Keratinocyte (primary cell): ENCODE measurements at regions not wholly inside any gene's neighbourhood (a gene's known extent, or its start where the extent isn't known, plus 50 kb on each side); places are given as distances from the start of the nearest gene placed in this dataset.

Experiments
- DNase-seq: peaks from one replicate; pipeline ENCODE4 v3.0.0-alpha.2; 2011; ENCODE audit warnings: low read depth, missing footprints, low spot score
- FAIRE-seq: peaks from 2 replicates; lab custom pipeline; 2011; peaks lifted over from hg19 to GRCh38; lab: Jason Lieb, UNC
- H2AFZ ChIP-seq: 2 replicates; pipeline ENCODE4 v1.6.0; 2012; ENCODE audit warnings: low read length, control low read depth, inconsistent platforms; ENCODE audit not compliant: control insufficient read depth
- H3K27ac ChIP-seq: 2 replicates; pipeline ENCODE4 v1.5.1; 2011; ENCODE audit warnings: low read length; ENCODE audit not compliant: control insufficient read depth, insufficient read depth
- H3K27me3 ChIP-seq: 3 replicates; pipeline ENCODE4 v1.6.0; 2011; ENCODE audit warnings: low read length; ENCODE audit not compliant: control insufficient read depth, insufficient read depth; ENCODE audit errors: extremely low read depth
- H3K36me3 ChIP-seq, 2 experiments: 2 replicates in 1 of 2; 3 replicates in 1 of 2; pipeline ENCODE4 v1.5.1; 2011; ENCODE audit warnings: low read length in 2 of 2, mild to moderate bottlenecking in 1 of 2; ENCODE audit not compliant: control insufficient read depth in 2 of 2, insufficient read depth in 2 of 2; ENCODE audit errors: extremely low read depth in 1 of 2
- H3K4me1 ChIP-seq: 3 replicates; pipeline ENCODE4 v1.5.1; 2011; ENCODE audit warnings: low read length; ENCODE audit not compliant: control insufficient read depth, insufficient read depth; ENCODE audit errors: extremely low read depth
- H3K4me2 ChIP-seq: 3 replicates; pipeline ENCODE4 v1.6.0; 2011; ENCODE audit warnings: low read depth, low read length; ENCODE audit not compliant: control insufficient read depth, insufficient read depth; ENCODE audit errors: extremely low read depth
- H3K4me3 ChIP-seq, 3 experiments: fragments of 200-600 bp in 1 of 3; sonication (generic) in 1 of 3; 2 replicates in 2 of 3; 3 replicates in 1 of 3; pipeline ENCODE4 v1.5.1; 2011 to 2016; ENCODE audit warnings: low read length in 3 of 3, mild to moderate bottlenecking in 3 of 3, control low read depth in 2 of 3, inconsistent platforms in 1 of 3, low read depth in 1 of 3, mixed read lengths in 1 of 3, mixed run types in 1 of 3, moderate library complexity in 1 of 3; ENCODE audit not compliant: control insufficient read depth in 2 of 3, insufficient read depth in 2 of 3; ENCODE audit errors: extremely low read depth in 1 of 3
- H3K79me2 ChIP-seq: 2 replicates; pipeline ENCODE4 v1.6.0; 2012; ENCODE audit warnings: low read length; ENCODE audit not compliant: control insufficient read depth, insufficient read depth
- H3K9ac ChIP-seq: 3 replicates; pipeline ENCODE4 v1.6.0; 2011; ENCODE audit warnings: low read length; ENCODE audit not compliant: control insufficient read depth, insufficient read depth; ENCODE audit errors: extremely low read depth
- H3K9me1 ChIP-seq: 3 replicates; pipeline ENCODE4 v1.6.0; 2011; ENCODE audit warnings: low read length; ENCODE audit not compliant: control insufficient read depth, insufficient read depth; ENCODE audit errors: extremely low read depth
- H3K9me3 ChIP-seq: 2 replicates; pipeline ENCODE4 v1.5.1; 2012; ENCODE audit warnings: low read depth, low read length; ENCODE audit not compliant: control insufficient read depth
- H4K20me1 ChIP-seq: 3 replicates; pipeline ENCODE4 v1.6.0; 2011; ENCODE audit warnings: low read length; ENCODE audit not compliant: control insufficient read depth, insufficient read depth; ENCODE audit errors: extremely low read depth
- EZH2 ChIP-seq: IDR thresholded peaks from one replicate; pipeline ENCODE4 v1.6.1; 2012; ENCODE audit warnings: inconsistent platforms, mild to moderate bottlenecking, low read length, moderate library complexity
- dilution Hi-C: fragments of 300-500 bp; cut with MboI; formaldehyde crosslinking; loops from one replicate; pipeline ENCODE4 v1.7.0; 2020; ENCODE audit warnings: low sequenced_read_pairs; ENCODE audit not compliant: extremely low pct_ligation_motif_present
- TF ChIP-seq, protein P1 (sequence below), 3 experiments: IDR thresholded peaks in 1 of 3; conservative IDR thresholded peaks in 1 of 3; optimal IDR thresholded peaks in 1 of 3; 2 replicates in 2 of 3; 3 replicates in 1 of 3; pipeline versions ENCODE3 to v1.5.1; 2011; ENCODE audit warnings: low read length in 3 of 3, mild to moderate bottlenecking in 3 of 3, moderate library complexity in 2 of 3, control low read depth in 1 of 3, inconsistent platforms in 1 of 3; ENCODE audit not compliant: insufficient read depth in 2 of 3; ENCODE audit errors: extremely low read depth in 1 of 3

DNA sequence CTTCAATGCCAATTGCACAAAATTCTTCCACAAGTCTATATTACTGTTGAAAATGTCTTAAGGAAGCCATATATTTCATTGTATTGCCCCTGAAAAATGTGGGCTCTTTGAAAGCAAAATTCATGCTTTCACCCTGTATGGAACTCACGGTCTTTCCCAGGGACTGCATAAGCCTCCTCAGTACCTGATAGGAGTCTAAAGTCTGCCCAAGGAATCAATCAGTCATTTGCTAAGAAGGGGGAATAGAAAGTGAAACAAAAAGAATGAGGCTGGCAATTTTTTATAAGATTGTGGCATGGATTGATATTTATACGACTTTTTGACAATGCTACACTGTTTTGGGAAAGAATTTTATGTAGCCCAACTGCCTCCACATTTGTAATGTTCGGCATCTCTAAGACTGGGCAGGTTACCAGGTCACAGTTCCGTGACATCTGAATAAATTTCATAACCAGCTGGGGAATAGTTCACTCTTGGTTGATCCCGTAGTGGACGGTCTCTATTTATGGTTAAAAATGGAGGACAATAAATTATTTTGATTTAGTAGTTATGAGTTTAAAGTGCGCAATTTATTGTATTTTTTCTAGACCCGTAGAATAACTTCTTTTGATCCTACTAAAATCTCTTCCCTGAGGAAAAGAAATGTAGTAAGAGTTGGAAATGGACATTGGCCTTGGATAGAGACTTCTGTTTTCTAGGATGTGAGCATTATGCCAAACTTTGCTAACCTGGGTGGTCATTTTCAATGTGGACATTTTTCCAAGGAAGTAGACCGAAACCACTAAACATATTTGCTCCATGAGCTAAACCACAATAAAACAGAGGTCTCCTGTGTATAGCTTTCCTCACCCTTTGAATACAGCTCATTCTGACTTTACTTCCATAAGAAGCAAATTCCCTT is 1585.4 kb downstream of the EFNB2 start:
- Histone ChIP-seq H3K9me3 (no peaks in the 10 kb centered on the region), H3K27ac (no peak overlapping the region), H3K79me2 (no peaks in the 10 kb centered on the region), H3K4me2 (no peak overlapping the region), H3K9ac (no peak overlapping the region), H3K9me1 (no peaks in the 10 kb centered on the region), H3K36me3 (no peaks in the 10 kb centered on the region), H3K4me3 (no peak overlapping the region), H3K4me1 (no peaks in the 10 kb centered on the region), H2AFZ (no peak overlapping the region), H3K27me3 (no peaks in the 10 kb centered on the region), H4K20me1 (no peaks in the 10 kb centered on the region)
- dilution Hi-C loops: no loop called here
- FAIRE-seq: no peak
- DNase-seq: no peak
- TF ChIP-seq, protein P1, sequence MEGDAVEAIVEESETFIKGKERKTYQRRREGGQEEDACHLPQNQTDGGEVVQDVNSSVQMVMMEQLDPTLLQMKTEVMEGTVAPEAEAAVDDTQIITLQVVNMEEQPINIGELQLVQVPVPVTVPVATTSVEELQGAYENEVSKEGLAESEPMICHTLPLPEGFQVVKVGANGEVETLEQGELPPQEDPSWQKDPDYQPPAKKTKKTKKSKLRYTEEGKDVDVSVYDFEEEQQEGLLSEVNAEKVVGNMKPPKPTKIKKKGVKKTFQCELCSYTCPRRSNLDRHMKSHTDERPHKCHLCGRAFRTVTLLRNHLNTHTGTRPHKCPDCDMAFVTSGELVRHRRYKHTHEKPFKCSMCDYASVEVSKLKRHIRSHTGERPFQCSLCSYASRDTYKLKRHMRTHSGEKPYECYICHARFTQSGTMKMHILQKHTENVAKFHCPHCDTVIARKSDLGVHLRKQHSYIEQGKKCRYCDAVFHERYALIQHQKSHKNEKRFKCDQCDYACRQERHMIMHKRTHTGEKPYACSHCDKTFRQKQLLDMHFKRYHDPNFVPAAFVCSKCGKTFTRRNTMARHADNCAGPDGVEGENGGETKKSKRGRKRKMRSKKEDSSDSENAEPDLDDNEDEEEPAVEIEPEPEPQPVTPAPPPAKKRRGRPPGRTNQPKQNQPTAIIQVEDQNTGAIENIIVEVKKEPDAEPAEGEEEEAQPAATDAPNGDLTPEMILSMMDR (optimal IDR thresholded peaks at IDR 0.05 in 1 of 3, IDR thresholded peaks at IDR 0.05 in 1 of 3, conservative IDR thresholded peaks at IDR 0.05 in 1 of 3; ENCODE audit: extremely low read depth in 1 of 3, insufficient read depth in 2 of 3, low read length in 3 of 3): no peak
- TF ChIP-seq EZH2: no peak

DNA sequence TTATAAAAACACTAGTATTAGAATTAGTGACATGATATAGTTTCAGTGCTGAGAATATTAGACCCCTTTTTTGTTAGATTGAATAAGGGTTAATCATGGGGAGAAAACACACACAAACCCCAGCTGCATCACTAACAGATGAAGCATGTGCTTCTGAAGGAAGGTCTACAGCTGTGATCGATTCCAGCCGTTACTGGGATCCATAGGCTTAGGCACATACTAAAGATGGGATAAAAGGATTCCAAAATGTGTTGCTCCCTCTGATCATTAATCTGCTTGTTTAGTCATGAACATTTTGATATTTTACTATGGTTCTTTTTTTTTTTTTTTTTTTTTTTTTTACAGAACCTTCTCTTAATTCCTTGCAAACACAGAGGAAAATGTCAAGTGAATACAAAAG is 1591.3 kb downstream of the EFNB2 start:
- Histone ChIP-seq H3K4me3 (no peak overlapping the region), H3K9ac (no peak overlapping the region), H3K79me2 (no peaks in the 10 kb centered on the region), H3K9me1 (no peaks in the 10 kb centered on the region), H3K27ac (no peak overlapping the region), H3K27me3 (no peaks in the 10 kb centered on the region), H3K36me3 (no peaks in the 10 kb centered on the region), H4K20me1 (no peaks in the 10 kb centered on the region), H3K9me3 (no peaks in the 10 kb centered on the region), H2AFZ (no peak overlapping the region), H3K4me1 (no peaks in the 10 kb centered on the region), H3K4me2 (no peak overlapping the region)
- dilution Hi-C loops: no loop called here
- DNase-seq: no peak
- TF ChIP-seq, protein P1 (optimal IDR thresholded peaks at IDR 0.05 in 1 of 3, IDR thresholded peaks at IDR 0.05 in 1 of 3, conservative IDR thresholded peaks at IDR 0.05 in 1 of 3; ENCODE audit: extremely low read depth in 1 of 3, insufficient read depth in 2 of 3, low read length in 3 of 3): no peak
- TF ChIP-seq EZH2: no peak
- FAIRE-seq: no peak
